CD4-positive, alpha-beta T cell (primary cell): ENCODE measurements at regions not wholly inside any gene's neighbourhood (a gene's known extent, or its start where the extent isn't known, plus 50 kb on each side); places are given as distances from the start of the nearest gene placed in this dataset.

Experiments used
- ATAC-seq: fragments of 200-7000 bp; cut with Tn5 transposase; one replicate; pipeline ENCODE4 v1.10.0; 2022; ENCODE audit warnings: mild to moderate bottlenecking; ENCODE audit not compliant: poor library complexity
- CTCF ChIA-PET: fragments of 350-600 bp; sonication (Branson Sonifier 250); formaldehyde crosslinking; loops from one replicate; lab custom pipeline; 2021; ENCODE audit warnings: antibody characterized with exemption, inconsistent platforms; lab: Charles Lee
- POLR2A ChIA-PET: fragments of 350-600 bp; sonication (Branson Sonifier 250); formaldehyde crosslinking; loops from one replicate; lab custom pipeline; 2021; ENCODE audit warnings: antibody characterized with exemption, inconsistent platforms; lab: Charles Lee
- DNase-seq, 14 experiments: peaks; one replicate each; pipeline ENCODE4 v3.0.0-alpha.2; 2013 to 2020; ENCODE audit warnings: mixed read lengths in 2 of 14
- H3K27ac ChIP-seq, 2 donors: one replicate each; pipeline versions ENCODE4 v1.5.1 to v1.7.0; 2013; ENCODE audit warnings: low read length in 2 of 2, low read depth in 1 of 2, mild to moderate bottlenecking in 1 of 2
- H3K27me3 ChIP-seq, 2 experiments: 1 replicate in 1 of 2; 2 replicates in 1 of 2; pipeline versions ENCODE4 v1.6.1 to v1.7.0; 2013; ENCODE audit warnings: low read length in 2 of 2, control low read depth in 1 of 2, mild to moderate bottlenecking in 1 of 2, moderate library complexity in 1 of 2; ENCODE audit not compliant: insufficient read depth in 2 of 2, control insufficient read depth in 1 of 2
- H3K36me3 ChIP-seq: one replicate; pipeline ENCODE4 v1.6.1; 2013; ENCODE audit warnings: low read length, control low read depth; ENCODE audit not compliant: insufficient read depth
- H3K4me1 ChIP-seq: one replicate; pipeline ENCODE4 v1.6.1; 2013; ENCODE audit warnings: low read length, control low read depth; ENCODE audit not compliant: insufficient read depth
- H3K4me3 ChIP-seq: one replicate; pipeline ENCODE4 v1.5.1; 2013; ENCODE audit warnings: mild to moderate bottlenecking, low read length, moderate library complexity
- H3K9me3 ChIP-seq, 2 experiments: 1 replicate in 1 of 2; 2 replicates in 1 of 2; pipeline versions ENCODE4 v1.6.1 to v1.7.0; 2013; ENCODE audit warnings: low read length in 2 of 2, mild to moderate bottlenecking in 2 of 2, control low read depth in 1 of 2, moderate library complexity in 1 of 2; ENCODE audit not compliant: control insufficient read depth in 1 of 2, insufficient read depth in 1 of 2
- H3K27ac Mint-ChIP-seq: one replicate; pipeline ENCODE4 v1.8.0; 2020; ENCODE audit warnings: mixed read lengths
- H3K27me3 Mint-ChIP-seq: one replicate; pipeline ENCODE4 v1.8.0; 2021; ENCODE audit warnings: mixed read lengths
- H3K36me3 Mint-ChIP-seq: one replicate; pipeline ENCODE4 v1.8.0; 2021; ENCODE audit warnings: low read depth, mixed read lengths
- H3K4me1 Mint-ChIP-seq: one replicate; pipeline ENCODE4 v1.8.0; 2021; ENCODE audit warnings: low read depth, mixed read lengths
- H3K4me3 Mint-ChIP-seq: one replicate; pipeline ENCODE4 v1.8.0; 2020; ENCODE audit warnings: mild to moderate bottlenecking, mixed read lengths
- H3K9me3 Mint-ChIP-seq: one replicate; pipeline ENCODE4 v1.8.0; 2020; ENCODE audit warnings: mixed read lengths
- intact Hi-C, 2 experiments: fragments of 100-400 bp; cut with DNase I in 1 of 2; cut with micrococcal nuclease in 1 of 2; formaldehyde crosslinking; loops; one replicate each; pipeline versions ENCODE4 v1.15.1 to v1.9.0; 2023 to 2025; cut with DNase I, micrococcal nuclease
- TF ChIP-seq, protein P1 (sequence below): fragments of 200-600 bp; IDR thresholded peaks from one replicate; pipeline ENCODE4 v1.8.0; 2022; ENCODE audit warnings: antibody characterized with exemption, mild to moderate bottlenecking

- H3K9me3 Mint-ChIP-seq, result peaks cover 2% of the 10 kb centered on the region
- no peaks in the 10 kb centered on the region for H3K36me3 Mint-ChIP-seq
- Histone ChIP-seq H3K27ac (no peak overlapping the region), H3K36me3 (no peaks in the 10 kb centered on the region), H3K4me3 (no peak overlapping the region), H3K9me3 (peaks cover 0 to 3% of the 10 kb centered on the region in 2 experiments), H3K4me1 (no peaks in the 10 kb centered on the region), H3K27me3 (no peaks in the 10 kb centered on the region)
- H3K27me3 Mint-ChIP-seq, result no peaks in the 10 kb centered on the region
- ChIA-PET POLR2A (no interaction called here), CTCF (no interaction called here)
- TF ChIP-seq, protein P1, sequence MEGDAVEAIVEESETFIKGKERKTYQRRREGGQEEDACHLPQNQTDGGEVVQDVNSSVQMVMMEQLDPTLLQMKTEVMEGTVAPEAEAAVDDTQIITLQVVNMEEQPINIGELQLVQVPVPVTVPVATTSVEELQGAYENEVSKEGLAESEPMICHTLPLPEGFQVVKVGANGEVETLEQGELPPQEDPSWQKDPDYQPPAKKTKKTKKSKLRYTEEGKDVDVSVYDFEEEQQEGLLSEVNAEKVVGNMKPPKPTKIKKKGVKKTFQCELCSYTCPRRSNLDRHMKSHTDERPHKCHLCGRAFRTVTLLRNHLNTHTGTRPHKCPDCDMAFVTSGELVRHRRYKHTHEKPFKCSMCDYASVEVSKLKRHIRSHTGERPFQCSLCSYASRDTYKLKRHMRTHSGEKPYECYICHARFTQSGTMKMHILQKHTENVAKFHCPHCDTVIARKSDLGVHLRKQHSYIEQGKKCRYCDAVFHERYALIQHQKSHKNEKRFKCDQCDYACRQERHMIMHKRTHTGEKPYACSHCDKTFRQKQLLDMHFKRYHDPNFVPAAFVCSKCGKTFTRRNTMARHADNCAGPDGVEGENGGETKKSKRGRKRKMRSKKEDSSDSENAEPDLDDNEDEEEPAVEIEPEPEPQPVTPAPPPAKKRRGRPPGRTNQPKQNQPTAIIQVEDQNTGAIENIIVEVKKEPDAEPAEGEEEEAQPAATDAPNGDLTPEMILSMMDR, result no peak
- H3K4me1 Mint-ChIP-seq, result no peaks in the 10 kb centered on the region
- no peak for ATAC-seq
- DNase-seq, result no peak
- intact Hi-C loops, result no loop called here
- no peak overlapping the region for H3K4me3 Mint-ChIP-seq
- no peak overlapping the region for H3K27ac Mint-ChIP-seq
These were observed 773.2 kb upstream of the ADAMTS5 start for GRCh38 chr21:27740084-27740483.

DNA sequence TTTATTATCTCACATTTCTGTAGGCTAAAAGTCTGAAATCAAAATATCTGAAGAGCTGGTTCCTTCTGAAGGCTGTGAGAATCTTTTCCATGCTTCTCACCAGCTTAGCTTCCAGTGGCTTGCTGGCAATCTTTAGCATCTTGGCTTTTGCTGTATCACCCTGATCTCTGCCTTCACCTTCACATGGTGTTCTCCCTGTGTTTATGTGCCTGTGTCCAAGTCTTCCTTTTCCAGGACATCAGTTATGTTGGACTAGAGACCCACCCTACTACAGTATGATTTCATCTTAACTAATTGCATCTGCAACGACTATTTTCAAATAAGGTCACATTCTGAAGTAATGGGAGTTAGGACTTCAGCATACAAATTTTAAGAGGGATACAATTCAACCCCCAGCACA, 772.3 kb upstream of the ADAMTS5 start:
- ChIA-PET CTCF (no interaction called here), POLR2A (no interaction called here)
- H3K9me3 Mint-ChIP-seq, result peaks cover 2% of the 10 kb centered on the region
- H3K4me3 Mint-ChIP-seq, result no peak overlapping the region
- H3K9me3 ChIP-seq, result peaks cover 0 to 3% of the 10 kb centered on the region in 2 experiments
- DNase-seq (no peak), ATAC-seq (no peak)
- H3K27me3 ChIP-seq, result no peaks in the 10 kb centered on the region
- no peaks in the 10 kb centered on the region for H3K4me1 Mint-ChIP-seq
- no peaks in the 10 kb centered on the region for H3K4me1 ChIP-seq
- H3K27ac Mint-ChIP-seq, result no peak overlapping the region
- intact Hi-C loops, result no loop called here
- H3K36me3 ChIP-seq, result no peaks in the 10 kb centered on the region
- TF ChIP-seq, protein P1, result no peak
- H3K4me3 ChIP-seq, result no peak overlapping the region
- H3K27ac ChIP-seq, result no peak overlapping the region
- H3K36me3 Mint-ChIP-seq, result no peaks in the 10 kb centered on the region
- no peaks in the 10 kb centered on the region for H3K27me3 Mint-ChIP-seq

- H3K9me3 Mint-ChIP-seq, result peaks cover 2% of the 10 kb centered on the region
- intact Hi-C loops, result no loop called here
- ATAC-seq, result no peak
These were observed 768.8 kb upstream of the ADAMTS5 start for GRCh38 chr21:27735699-27736098.

More at GRCh38 chr21:27735699-27736098, 768.8 kb upstream of the ADAMTS5 start:
- no peaks in the 10 kb centered on the region for H3K27me3 ChIP-seq
- Mint-ChIP-seq H3K27ac (no peak overlapping the region), H3K36me3 (no peaks in the 10 kb centered on the region), H3K4me1 (no peaks in the 10 kb centered on the region), H3K27me3 (no peaks in the 10 kb centered on the region), H3K4me3 (no peak overlapping the region)
- no peaks in the 10 kb centered on the region for H3K4me1 ChIP-seq
- H3K9me3 ChIP-seq, result no peaks in the 10 kb centered on the region
- POLR2A ChIA-PET, result no interaction called here
- CTCF ChIA-PET, result no interaction called here
- H3K4me3 ChIP-seq, result no peak overlapping the region
- no peak for DNase-seq
- TF ChIP-seq, protein P1, result no peak
- no peak overlapping the region for H3K27ac ChIP-seq
- no peaks in the 10 kb centered on the region for H3K36me3 ChIP-seq
